ENCODE measurements at regions not wholly inside any gene's neighbourhood (a gene's known extent, or its start where the extent isn't known, plus 50 kb on each side); places are given as distances from the start of the nearest gene placed in this dataset.

DNA sequence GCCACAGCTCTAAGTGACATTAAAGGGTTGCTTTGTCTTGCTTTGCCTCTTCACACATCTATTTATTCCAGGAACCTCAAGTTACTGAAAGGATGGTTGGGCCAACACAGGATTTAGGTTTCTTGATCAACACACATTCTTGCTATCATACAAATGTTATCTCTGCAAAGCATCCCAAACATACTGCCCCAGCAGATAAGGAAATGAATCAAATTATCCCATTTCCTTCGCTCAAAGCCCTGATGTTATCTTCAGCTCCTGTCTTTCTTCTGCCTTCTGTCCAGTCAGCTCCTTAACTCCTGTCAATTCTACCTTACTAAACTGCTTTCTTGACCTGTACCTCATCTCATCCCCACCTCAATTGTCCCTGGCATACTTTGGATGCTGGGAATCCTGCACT lies 355.9 kb upstream of the TENM4 start:
- TF ChIP-seq, protein P1, sequence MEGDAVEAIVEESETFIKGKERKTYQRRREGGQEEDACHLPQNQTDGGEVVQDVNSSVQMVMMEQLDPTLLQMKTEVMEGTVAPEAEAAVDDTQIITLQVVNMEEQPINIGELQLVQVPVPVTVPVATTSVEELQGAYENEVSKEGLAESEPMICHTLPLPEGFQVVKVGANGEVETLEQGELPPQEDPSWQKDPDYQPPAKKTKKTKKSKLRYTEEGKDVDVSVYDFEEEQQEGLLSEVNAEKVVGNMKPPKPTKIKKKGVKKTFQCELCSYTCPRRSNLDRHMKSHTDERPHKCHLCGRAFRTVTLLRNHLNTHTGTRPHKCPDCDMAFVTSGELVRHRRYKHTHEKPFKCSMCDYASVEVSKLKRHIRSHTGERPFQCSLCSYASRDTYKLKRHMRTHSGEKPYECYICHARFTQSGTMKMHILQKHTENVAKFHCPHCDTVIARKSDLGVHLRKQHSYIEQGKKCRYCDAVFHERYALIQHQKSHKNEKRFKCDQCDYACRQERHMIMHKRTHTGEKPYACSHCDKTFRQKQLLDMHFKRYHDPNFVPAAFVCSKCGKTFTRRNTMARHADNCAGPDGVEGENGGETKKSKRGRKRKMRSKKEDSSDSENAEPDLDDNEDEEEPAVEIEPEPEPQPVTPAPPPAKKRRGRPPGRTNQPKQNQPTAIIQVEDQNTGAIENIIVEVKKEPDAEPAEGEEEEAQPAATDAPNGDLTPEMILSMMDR (IDR thresholded peaks at IDR 0.05): no peak
- no peak for TF ChIP-seq POLR2A (IDR thresholded peaks at IDR 0.05)

Measured in Peyer's patch (tissue), 4 donors.